ENCODE measurements at regions not wholly inside any gene's neighbourhood (a gene's known extent, or its start where the extent isn't known, plus 50 kb on each side); places are given as distances from the start of the nearest gene placed in this dataset.

GRCh38 chr10:31725436-31725835, 203.2 kb downstream of the ARHGAP12 start:
- no peak overlapping the region for H3K4me3 ChIP-seq (ENCODE audit: low read depth in 1 of 2, low read length in 1 of 2)
- H3K27me3 ChIP-seq = no peaks in the 10 kb centered on the region
- no peaks in the 10 kb centered on the region for H3K36me3 ChIP-seq
- TF ChIP-seq, protein P1, sequence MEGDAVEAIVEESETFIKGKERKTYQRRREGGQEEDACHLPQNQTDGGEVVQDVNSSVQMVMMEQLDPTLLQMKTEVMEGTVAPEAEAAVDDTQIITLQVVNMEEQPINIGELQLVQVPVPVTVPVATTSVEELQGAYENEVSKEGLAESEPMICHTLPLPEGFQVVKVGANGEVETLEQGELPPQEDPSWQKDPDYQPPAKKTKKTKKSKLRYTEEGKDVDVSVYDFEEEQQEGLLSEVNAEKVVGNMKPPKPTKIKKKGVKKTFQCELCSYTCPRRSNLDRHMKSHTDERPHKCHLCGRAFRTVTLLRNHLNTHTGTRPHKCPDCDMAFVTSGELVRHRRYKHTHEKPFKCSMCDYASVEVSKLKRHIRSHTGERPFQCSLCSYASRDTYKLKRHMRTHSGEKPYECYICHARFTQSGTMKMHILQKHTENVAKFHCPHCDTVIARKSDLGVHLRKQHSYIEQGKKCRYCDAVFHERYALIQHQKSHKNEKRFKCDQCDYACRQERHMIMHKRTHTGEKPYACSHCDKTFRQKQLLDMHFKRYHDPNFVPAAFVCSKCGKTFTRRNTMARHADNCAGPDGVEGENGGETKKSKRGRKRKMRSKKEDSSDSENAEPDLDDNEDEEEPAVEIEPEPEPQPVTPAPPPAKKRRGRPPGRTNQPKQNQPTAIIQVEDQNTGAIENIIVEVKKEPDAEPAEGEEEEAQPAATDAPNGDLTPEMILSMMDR (IDR thresholded peaks at IDR 0.05) = no peak
- no peaks in the 10 kb centered on the region for H3K4me1 ChIP-seq (ENCODE audit: control insufficient read depth in 1 of 2, insufficient read depth in 1 of 2, low read depth in 1 of 2, low read length in 1 of 2)
- no peaks in the 10 kb centered on the region for H3K9me3 ChIP-seq
- no peak overlapping the region for H3K27ac ChIP-seq

DNA sequence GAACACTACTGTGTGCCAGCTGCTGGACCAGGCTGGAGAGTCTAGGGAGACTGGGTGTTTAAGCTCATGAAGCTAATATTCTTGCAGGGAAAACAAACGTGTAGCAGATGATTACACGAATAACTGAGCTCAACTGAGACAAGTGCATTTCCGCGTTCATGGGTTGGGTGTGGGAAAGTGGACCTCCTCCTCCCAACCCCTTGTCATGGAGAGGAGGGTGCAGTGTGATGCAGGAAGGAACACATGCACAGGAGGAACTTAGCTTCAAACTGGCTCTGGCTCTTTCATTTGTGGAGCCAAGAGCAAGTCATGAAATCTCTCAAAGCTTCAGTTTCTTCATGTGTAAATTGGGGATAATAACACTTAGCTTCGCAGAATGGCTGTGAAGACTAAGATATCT, 204.3 kb downstream of the ARHGAP12 start:
- no peaks in the 10 kb centered on the region for H3K27me3 ChIP-seq
- no peaks in the 10 kb centered on the region for H3K36me3 ChIP-seq
- H3K9me3 ChIP-seq = no peaks in the 10 kb centered on the region
- H3K4me3 ChIP-seq (ENCODE audit: low read depth in 1 of 2, low read length in 1 of 2) = no peak overlapping the region
- no peak overlapping the region for H3K27ac ChIP-seq
- H3K4me1 ChIP-seq (ENCODE audit: control insufficient read depth in 1 of 2, insufficient read depth in 1 of 2, low read depth in 1 of 2, low read length in 1 of 2) = no peaks in the 10 kb centered on the region
- TF ChIP-seq, protein P1 (IDR thresholded peaks at IDR 0.05) = no peak

GRCh38 chr10:31723106-31723750, 205.4 kb downstream of the ARHGAP12 start:
- Histone ChIP-seq H3K4me3 (ENCODE audit: low read depth in 1 of 2, low read length in 1 of 2) (no peak overlapping the region), H3K27me3 (no peaks in the 10 kb centered on the region), H3K9me3 (no peaks in the 10 kb centered on the region), H3K36me3 (no peaks in the 10 kb centered on the region), H3K4me1 (ENCODE audit: control insufficient read depth in 1 of 2, insufficient read depth in 1 of 2, low read depth in 1 of 2, low read length in 1 of 2) (no peaks in the 10 kb centered on the region), H3K27ac (no peak overlapping the region)
- TF ChIP-seq, protein P1 (IDR thresholded peaks at IDR 0.05) = no peak

DNA sequence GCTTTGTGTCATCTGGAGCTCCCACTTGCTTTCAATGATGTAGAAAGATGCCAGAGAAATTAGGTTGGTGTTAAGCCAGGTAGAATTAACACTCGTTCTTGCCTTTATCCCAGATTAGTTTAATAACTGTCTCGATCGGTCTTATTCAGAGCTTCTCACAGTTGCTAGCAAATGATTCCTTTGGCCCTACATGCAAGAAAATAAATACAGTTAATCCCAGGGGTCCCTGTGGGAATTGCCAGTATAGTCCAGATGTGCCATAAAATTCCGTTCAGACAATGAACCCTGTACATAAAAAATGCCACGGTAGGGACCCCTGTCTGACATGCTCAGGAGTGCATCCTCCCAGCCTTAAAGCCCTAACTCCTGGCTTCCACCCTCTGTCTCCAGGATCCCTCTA, 207.5 kb downstream of the ARHGAP12 start:
- no peak overlapping the region for H3K27ac ChIP-seq

GRCh38 chr10:31720546-31720945, 208.1 kb downstream of the ARHGAP12 start:
- Histone ChIP-seq H3K36me3 (no peaks in the 10 kb centered on the region), H3K4me3 (ENCODE audit: low read depth in 1 of 2, low read length in 1 of 2) (no peak overlapping the region), H3K27me3 (no peaks in the 10 kb centered on the region), H3K4me1 (ENCODE audit: control insufficient read depth in 1 of 2, insufficient read depth in 1 of 2, low read depth in 1 of 2, low read length in 1 of 2) (no peaks in the 10 kb centered on the region), H3K27ac (no peak overlapping the region), H3K9me3 (no peaks in the 10 kb centered on the region)
- TF ChIP-seq, protein P1 (IDR thresholded peaks at IDR 0.05) = no peak

More for the DNA sequence above, 207.5 kb downstream of the ARHGAP12 start:
- TF ChIP-seq, protein P1 (IDR thresholded peaks at IDR 0.05) = no peak
- Histone ChIP-seq H3K4me1 (ENCODE audit: control insufficient read depth in 1 of 2, insufficient read depth in 1 of 2, low read depth in 1 of 2, low read length in 1 of 2) (no peaks in the 10 kb centered on the region), H3K9me3 (no peaks in the 10 kb centered on the region), H3K36me3 (no peaks in the 10 kb centered on the region), H3K27me3 (no peaks in the 10 kb centered on the region), H3K4me3 (ENCODE audit: low read depth in 1 of 2, low read length in 1 of 2) (no peak overlapping the region)

Data from neutrophil (primary cell).